CD4-positive, alpha-beta T cell (primary cell): ENCODE measurements at regions not wholly inside any gene's neighbourhood (a gene's known extent, or its start where the extent isn't known, plus 50 kb on each side); places are given as distances from the start of the nearest gene placed in this dataset.

ENCODE experiments used
- ATAC-seq: fragments of 200-7000 bp; cut with Tn5 transposase; one replicate; pipeline ENCODE4 v1.10.0; 2022; ENCODE audit warnings: mild to moderate bottlenecking; ENCODE audit not compliant: poor library complexity
- CTCF ChIA-PET: fragments of 350-600 bp; sonication (Branson Sonifier 250); formaldehyde crosslinking; loops from one replicate; lab custom pipeline; 2021; ENCODE audit warnings: antibody characterized with exemption, inconsistent platforms; lab: Charles Lee
- POLR2A ChIA-PET: fragments of 350-600 bp; sonication (Branson Sonifier 250); formaldehyde crosslinking; loops from one replicate; lab custom pipeline; 2021; ENCODE audit warnings: antibody characterized with exemption, inconsistent platforms; lab: Charles Lee
- DNase-seq, 14 experiments: peaks; one replicate each; pipeline ENCODE4 v3.0.0-alpha.2; 2013 to 2020; ENCODE audit warnings: mixed read lengths in 2 of 14
- H3K27ac ChIP-seq, 2 donors: one replicate each; pipeline versions ENCODE4 v1.5.1 to v1.7.0; 2013; ENCODE audit warnings: low read length in 2 of 2, low read depth in 1 of 2, mild to moderate bottlenecking in 1 of 2
- H3K27me3 ChIP-seq, 2 experiments: 1 replicate in 1 of 2; 2 replicates in 1 of 2; pipeline versions ENCODE4 v1.6.1 to v1.7.0; 2013; ENCODE audit warnings: low read length in 2 of 2, control low read depth in 1 of 2, mild to moderate bottlenecking in 1 of 2, moderate library complexity in 1 of 2; ENCODE audit not compliant: insufficient read depth in 2 of 2, control insufficient read depth in 1 of 2
- H3K36me3 ChIP-seq: one replicate; pipeline ENCODE4 v1.6.1; 2013; ENCODE audit warnings: low read length, control low read depth; ENCODE audit not compliant: insufficient read depth
- H3K4me1 ChIP-seq: one replicate; pipeline ENCODE4 v1.6.1; 2013; ENCODE audit warnings: low read length, control low read depth; ENCODE audit not compliant: insufficient read depth
- H3K4me3 ChIP-seq: one replicate; pipeline ENCODE4 v1.5.1; 2013; ENCODE audit warnings: mild to moderate bottlenecking, low read length, moderate library complexity
- H3K9me3 ChIP-seq, 2 experiments: 1 replicate in 1 of 2; 2 replicates in 1 of 2; pipeline versions ENCODE4 v1.6.1 to v1.7.0; 2013; ENCODE audit warnings: low read length in 2 of 2, mild to moderate bottlenecking in 2 of 2, control low read depth in 1 of 2, moderate library complexity in 1 of 2; ENCODE audit not compliant: control insufficient read depth in 1 of 2, insufficient read depth in 1 of 2
- H3K27ac Mint-ChIP-seq: one replicate; pipeline ENCODE4 v1.8.0; 2020; ENCODE audit warnings: mixed read lengths
- H3K27me3 Mint-ChIP-seq: one replicate; pipeline ENCODE4 v1.8.0; 2021; ENCODE audit warnings: mixed read lengths
- H3K36me3 Mint-ChIP-seq: one replicate; pipeline ENCODE4 v1.8.0; 2021; ENCODE audit warnings: low read depth, mixed read lengths
- H3K4me1 Mint-ChIP-seq: one replicate; pipeline ENCODE4 v1.8.0; 2021; ENCODE audit warnings: low read depth, mixed read lengths
- H3K4me3 Mint-ChIP-seq: one replicate; pipeline ENCODE4 v1.8.0; 2020; ENCODE audit warnings: mild to moderate bottlenecking, mixed read lengths
- H3K9me3 Mint-ChIP-seq: one replicate; pipeline ENCODE4 v1.8.0; 2020; ENCODE audit warnings: mixed read lengths
- CTCF ChIP-seq: fragments of 200-600 bp; IDR thresholded peaks from one replicate; pipeline ENCODE4 v1.8.0; 2022; ENCODE audit warnings: antibody characterized with exemption, mild to moderate bottlenecking
- intact Hi-C, 2 experiments: fragments of 100-400 bp; cut with DNase I in 1 of 2; cut with micrococcal nuclease in 1 of 2; formaldehyde crosslinking; loops; one replicate each; pipeline versions ENCODE4 v1.15.1 to v1.9.0; 2023 to 2025; cut with DNase I, micrococcal nuclease

GRCh38 chr20:46798430-46798829 lies 89.0 kb downstream of the SLC2A10 start:
- H3K27ac ChIP-seq: no peak overlapping the region
- DNase-seq: no peak
- POLR2A ChIA-PET: no interaction called here
- Mint-ChIP-seq H3K27me3 (peaks cover 40% of the 10 kb centered on the region), H3K36me3 (no peaks in the 10 kb centered on the region), H3K27ac (no peak overlapping the region), H3K4me3 (no peak overlapping the region), H3K9me3 (no peaks in the 10 kb centered on the region), H3K4me1 (no peaks in the 10 kb centered on the region)
- intact Hi-C loops: no loop called here
- H3K4me3 ChIP-seq: no peak overlapping the region
- no peaks in the 10 kb centered on the region for H3K36me3 ChIP-seq
- TF ChIP-seq CTCF: no peak
- no peak for ATAC-seq
- no peaks in the 10 kb centered on the region for H3K4me1 ChIP-seq
- H3K27me3 ChIP-seq: peaks cover 4 to 6% of the 10 kb centered on the region in 2 experiments
- CTCF ChIA-PET: no interaction called here
- peaks cover 0 to 3% of the 10 kb centered on the region in 2 experiments for H3K9me3 ChIP-seq

GRCh38 chr20:46799781-46800408 lies 90.4 kb downstream of the SLC2A10 start:
- H3K36me3 Mint-ChIP-seq: no peaks in the 10 kb centered on the region
- Histone ChIP-seq H3K36me3 (no peaks in the 10 kb centered on the region), H3K4me1 (no peaks in the 10 kb centered on the region), H3K27me3 (peaks cover 6 to 15% of the 10 kb centered on the region in 2 experiments), H3K4me3 (no peak overlapping the region), H3K9me3 (peaks cover 0 to 3% of the 10 kb centered on the region in 2 experiments), H3K27ac (no peak overlapping the region)
- intact Hi-C loops: no loop called here
- H3K27ac Mint-ChIP-seq: no peak overlapping the region
- peaks cover 25% of the 10 kb centered on the region for H3K27me3 Mint-ChIP-seq
- H3K4me3 Mint-ChIP-seq: no peak overlapping the region
- ChIA-PET CTCF (no interaction called here), POLR2A (no interaction called here)
- no peak for TF ChIP-seq CTCF
- ATAC-seq (no peak), DNase-seq (no peak)
- H3K4me1 Mint-ChIP-seq: no peaks in the 10 kb centered on the region
- H3K9me3 Mint-ChIP-seq: no peaks in the 10 kb centered on the region

GRCh38 chr20:46800409-46800804 lies 91.0 kb downstream of the SLC2A10 start:
- ATAC-seq: no peak
- Histone ChIP-seq H3K27me3 (peaks cover 6 to 15% of the 10 kb centered on the region in 2 experiments), H3K27ac (no peak overlapping the region), H3K9me3 (peaks cover 0 to 3% of the 10 kb centered on the region in 2 experiments), H3K36me3 (no peaks in the 10 kb centered on the region), H3K4me3 (no peak overlapping the region), H3K4me1 (no peaks in the 10 kb centered on the region)
- no peak for DNase-seq
- Mint-ChIP-seq H3K27ac (no peak overlapping the region), H3K36me3 (no peaks in the 10 kb centered on the region), H3K4me3 (no peak overlapping the region), H3K9me3 (no peaks in the 10 kb centered on the region), H3K4me1 (no peaks in the 10 kb centered on the region), H3K27me3 (peaks cover 25% of the 10 kb centered on the region)
- no peak for TF ChIP-seq CTCF
- POLR2A ChIA-PET: no interaction called here
- intact Hi-C loops: no loop called here
- CTCF ChIA-PET: no interaction called here
